PFSK-1 (cell line): ENCODE measurements at regions not wholly inside any gene's neighbourhood (a gene's known extent, or its start where the extent isn't known, plus 50 kb on each side); places are given as distances from the start of the nearest gene placed in this dataset.

Experiments
- FOXP2 ChIP-seq: optimal IDR thresholded peaks from 2 replicates; pipeline ENCODE3; 2011; ENCODE audit warnings: borderline replicate concordance, control low read depth, inconsistent platforms; ENCODE audit not compliant: insufficient read depth; ENCODE audit errors: extremely low read length, extremely low read depth
- POLR2AphosphoS5 ChIP-seq: IDR thresholded peaks from 2 replicates; pipeline ENCODE4 v1.6.1; 2012; ENCODE audit warnings: low read depth, mild to moderate bottlenecking, control low read depth, low read length, moderate library complexity
- SIN3A ChIP-seq: IDR thresholded peaks from 2 replicates; pipeline ENCODE4 v1.6.1; 2012; ENCODE audit warnings: mild to moderate bottlenecking, low read length, moderate library complexity, borderline replicate concordance; ENCODE audit not compliant: insufficient read depth
- TAF1 ChIP-seq: IDR thresholded peaks from 2 replicates; pipeline ENCODE4 v1.6.1; 2012; ENCODE audit warnings: low read length, control low read depth, borderline replicate concordance; ENCODE audit not compliant: insufficient read depth
- TF ChIP-seq, protein P1 (sequence below), 2 experiments: IDR thresholded peaks; 2 replicates each; pipeline versions ENCODE4 v1.6.1 to v1.8.0; 2011 to 2012; ENCODE audit warnings: low read depth in 2 of 2, low read length in 2 of 2, control low read depth in 1 of 2, inconsistent platforms in 1 of 2, mild to moderate bottlenecking in 1 of 2, moderate library complexity in 1 of 2; ENCODE audit not compliant: insufficient read depth in 1 of 2

DNA sequence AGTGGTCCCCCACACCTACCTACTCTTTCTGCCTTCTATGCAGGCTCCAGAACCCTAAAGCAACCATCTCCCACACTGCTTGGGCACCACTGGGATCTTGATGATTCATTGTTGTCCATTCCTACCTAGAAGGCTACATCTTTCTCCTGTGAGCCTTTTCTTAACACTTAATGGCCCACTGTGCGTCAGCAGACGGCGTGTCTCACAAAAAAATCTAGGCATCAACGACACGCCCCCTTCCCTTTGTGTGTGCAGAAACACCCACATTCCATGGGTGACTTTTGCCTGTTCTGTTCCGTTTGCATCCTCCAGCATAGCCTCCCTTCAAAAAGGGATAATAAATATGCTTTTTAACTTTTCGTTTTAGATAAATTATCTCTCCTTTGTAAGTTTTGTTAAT is 99.7 kb upstream of the CYRIA start:
- TF ChIP-seq POLR2AphosphoS5 (no peak), FOXP2 (no peak), SIN3A (no peak), TAF1 (no peak)
- TF ChIP-seq, protein P1, sequence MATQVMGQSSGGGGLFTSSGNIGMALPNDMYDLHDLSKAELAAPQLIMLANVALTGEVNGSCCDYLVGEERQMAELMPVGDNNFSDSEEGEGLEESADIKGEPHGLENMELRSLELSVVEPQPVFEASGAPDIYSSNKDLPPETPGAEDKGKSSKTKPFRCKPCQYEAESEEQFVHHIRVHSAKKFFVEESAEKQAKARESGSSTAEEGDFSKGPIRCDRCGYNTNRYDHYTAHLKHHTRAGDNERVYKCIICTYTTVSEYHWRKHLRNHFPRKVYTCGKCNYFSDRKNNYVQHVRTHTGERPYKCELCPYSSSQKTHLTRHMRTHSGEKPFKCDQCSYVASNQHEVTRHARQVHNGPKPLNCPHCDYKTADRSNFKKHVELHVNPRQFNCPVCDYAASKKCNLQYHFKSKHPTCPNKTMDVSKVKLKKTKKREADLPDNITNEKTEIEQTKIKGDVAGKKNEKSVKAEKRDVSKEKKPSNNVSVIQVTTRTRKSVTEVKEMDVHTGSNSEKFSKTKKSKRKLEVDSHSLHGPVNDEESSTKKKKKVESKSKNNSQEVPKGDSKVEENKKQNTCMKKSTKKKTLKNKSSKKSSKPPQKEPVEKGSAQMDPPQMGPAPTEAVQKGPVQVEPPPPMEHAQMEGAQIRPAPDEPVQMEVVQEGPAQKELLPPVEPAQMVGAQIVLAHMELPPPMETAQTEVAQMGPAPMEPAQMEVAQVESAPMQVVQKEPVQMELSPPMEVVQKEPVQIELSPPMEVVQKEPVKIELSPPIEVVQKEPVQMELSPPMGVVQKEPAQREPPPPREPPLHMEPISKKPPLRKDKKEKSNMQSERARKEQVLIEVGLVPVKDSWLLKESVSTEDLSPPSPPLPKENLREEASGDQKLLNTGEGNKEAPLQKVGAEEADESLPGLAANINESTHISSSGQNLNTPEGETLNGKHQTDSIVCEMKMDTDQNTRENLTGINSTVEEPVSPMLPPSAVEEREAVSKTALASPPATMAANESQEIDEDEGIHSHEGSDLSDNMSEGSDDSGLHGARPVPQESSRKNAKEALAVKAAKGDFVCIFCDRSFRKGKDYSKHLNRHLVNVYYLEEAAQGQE (IDR thresholded peaks at IDR 0.05; ENCODE audit: insufficient read depth in 1 of 2, low read depth in 2 of 2, low read length in 2 of 2), result no peak

GRCh38 chr2:16764487-16764886 is 98.9 kb upstream of the CYRIA start:
- no peak for TF ChIP-seq SIN3A
- no peak for TF ChIP-seq POLR2AphosphoS5
- no peak for TF ChIP-seq TAF1
- TF ChIP-seq, protein P1 (IDR thresholded peaks at IDR 0.05; ENCODE audit: insufficient read depth in 1 of 2, low read depth in 2 of 2, low read length in 2 of 2), result no peak
- no peak for TF ChIP-seq FOXP2

- TF ChIP-seq TAF1 (no peak), SIN3A (no peak), POLR2AphosphoS5 (no peak), FOXP2 (no peak)
- TF ChIP-seq, protein P1 (IDR thresholded peaks at IDR 0.05; ENCODE audit: insufficient read depth in 1 of 2, low read depth in 2 of 2, low read length in 2 of 2), result no peak
Observed at GRCh38 chr2:16763493-16763899, 97.9 kb upstream of the CYRIA start.

DNA sequence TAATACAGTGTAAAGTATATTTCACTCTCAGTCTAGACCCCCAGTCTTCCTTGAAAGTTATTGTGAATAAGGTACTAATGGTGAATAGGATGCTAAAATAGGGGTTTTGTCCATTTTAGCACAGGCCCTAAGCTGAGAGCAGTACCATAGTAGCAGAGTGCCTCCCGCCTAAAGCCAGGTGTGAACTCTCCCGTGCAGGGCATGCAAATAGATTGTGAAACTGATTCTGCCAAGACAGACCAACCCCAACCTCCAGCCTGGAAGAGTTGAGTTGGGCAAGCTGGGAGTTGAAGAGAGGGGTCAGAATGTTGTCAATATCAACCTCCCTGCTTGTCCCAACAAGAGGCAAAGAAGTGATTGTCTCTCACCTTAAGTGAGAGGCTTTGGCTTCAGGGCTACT is 97.4 kb upstream of the CYRIA start:
- no peak for TF ChIP-seq TAF1
- TF ChIP-seq POLR2AphosphoS5, result no peak
- TF ChIP-seq, protein P1 (IDR thresholded peaks at IDR 0.05; ENCODE audit: insufficient read depth in 1 of 2, low read depth in 2 of 2, low read length in 2 of 2), result no peak
- TF ChIP-seq FOXP2, result no peak
- no peak for TF ChIP-seq SIN3A

DNA sequence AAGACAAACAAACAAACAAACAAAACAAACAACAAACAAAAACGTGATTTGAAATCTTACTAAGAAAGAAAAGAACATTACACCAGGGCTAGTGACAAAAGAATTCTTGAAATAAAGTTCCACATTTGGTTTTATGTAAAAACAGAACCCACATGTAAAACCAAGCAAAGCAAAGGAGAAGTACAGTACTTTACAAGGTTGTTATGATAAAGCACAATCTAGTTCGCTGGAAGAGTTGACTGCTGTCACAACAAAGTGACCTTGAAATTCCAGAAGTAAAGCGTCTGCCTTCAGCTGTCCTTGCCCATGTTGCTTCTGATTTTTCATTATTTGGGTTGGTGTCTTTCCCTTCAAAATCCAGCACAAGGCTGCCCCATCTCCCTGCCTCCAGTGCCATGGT is 94.8 kb upstream of the CYRIA start:
- TF ChIP-seq FOXP2 (no peak), POLR2AphosphoS5 (no peak), SIN3A (no peak), TAF1 (no peak)
- TF ChIP-seq, protein P1 (IDR thresholded peaks at IDR 0.05; ENCODE audit: insufficient read depth in 1 of 2, low read depth in 2 of 2, low read length in 2 of 2), result no peak
